A549 (cell line): ENCODE measurements at regions not wholly inside any gene's neighbourhood (a gene's known extent, or its start where the extent isn't known, plus 50 kb on each side); places are given as distances from the start of the nearest gene placed in this dataset.

ENCODE experiments used
- ATAC-seq, 2 experiments: fragments of 200-7000 bp in 1 of 2; fragments of >200 bp in 1 of 2; cut with Nextera tagmentation in 1 of 2; cut with Tn5 transposase in 1 of 2; 3 replicates each; pipeline versions ENCODE4 v1.8.0 to v1.9.1; 2018 to 2020; ENCODE audit warnings: mild to moderate bottlenecking in 1 of 2, moderate library complexity in 1 of 2
- CTCF ChIA-PET: fragments of 300-600 bp; sonication (Branson Sonifier 250); formaldehyde crosslinking; extraction: SDS; loops from one replicate; lab custom pipeline; 2021; ENCODE audit warnings: antibody characterized with exemption, inconsistent platforms; lab: Yijun Ruan, JAX
- POLR2A ChIA-PET: fragments of 350-600 bp; formaldehyde crosslinking; extraction: SDS; loops from one replicate; lab custom pipeline; 2021; ENCODE audit warnings: antibody characterized with exemption, inconsistent platforms; lab: Yijun Ruan, JAX
- DNase-seq, 2 experiments: peaks; one replicate each; pipeline versions ENCODE4 v3.0.0 to v3.0.0-alpha.2; 2011 to 2016; ENCODE audit warnings: low read depth in 1 of 2, low spot score in 1 of 2
- FAIRE-seq: peaks from 2 replicates; lab custom pipeline; 2011; peaks lifted over from hg19 to GRCh38; lab: Jason Lieb, UNC
- H3K27ac ChIP-seq, 2 experiments: fragments of >200 bp; sonication (Bioruptor Twin); formaldehyde crosslinking; 3 replicates each; pipeline ENCODE4 v1.5.1; 2016 to 2017
- H3K4me1 ChIP-seq: fragments of >200 bp; sonication (Bioruptor Twin); formaldehyde crosslinking; 3 replicates; pipeline ENCODE4 v1.6.1; 2016
- H3K4me2 ChIP-seq: fragments of >200 bp; sonication (Bioruptor Twin); formaldehyde crosslinking; 3 replicates; pipeline ENCODE4 v1.6.1; 2016
- H3K4me3 ChIP-seq: fragments of >200 bp; sonication (Bioruptor Twin); formaldehyde crosslinking; 3 replicates; pipeline ENCODE4 v1.5.1; 2016
- H3K9me3 ChIP-seq: fragments of >200 bp; sonication (Bioruptor Twin); formaldehyde crosslinking; 3 replicates; pipeline ENCODE4 v1.6.1; 2016
- BHLHE40 ChIP-seq: IDR thresholded peaks from 2 replicates; pipeline ENCODE4 v1.6.1; 2012; ENCODE audit warnings: low read depth, low read length, inconsistent platforms
- CBX2 ChIP-seq: fragments of 200-600 bp; sonication (generic); IDR thresholded peaks from 2 replicates; pipeline ENCODE4 v1.6.1; 2016; ENCODE audit warnings: low read depth, mild to moderate bottlenecking, borderline replicate concordance
- EHF ChIP-seq: fragments of 250-450 bp; sonication (Bioruptor Pico); IDR thresholded peaks from 2 replicates; pipeline ENCODE4 v1.5.0; 2020; ENCODE audit warnings: mild to moderate bottlenecking
- EP300 ChIP-seq, 2 experiments: fragments of >200 bp; sonication (Bioruptor Twin); formaldehyde crosslinking; IDR thresholded peaks; 2 replicates in 1 of 2; 3 replicates in 1 of 2; pipeline ENCODE4 v1.6.1; 2016 to 2017
- ESRRA ChIP-seq: fragments of 150-350 bp; IDR thresholded peaks from 2 replicates; pipeline ENCODE4 v1.6.1; 2014; ENCODE audit warnings: mild to moderate bottlenecking, low read length, borderline replicate concordance
- FOSL2 ChIP-seq, 2 experiments: fragments of 450-650 bp in 1 of 2; fragments of >200 bp in 1 of 2; sonication (Bioruptor Twin) in 1 of 2; formaldehyde crosslinking; IDR thresholded peaks; 2 replicates each; pipeline versions ENCODE4 v1.5.0 to v1.6.1; 2016 to 2020; ENCODE audit warnings: mild to moderate bottlenecking in 1 of 2, moderate library complexity in 1 of 2
- GATA3 ChIP-seq: IDR thresholded peaks from 2 replicates; pipeline ENCODE4 v1.6.1; 2012; ENCODE audit warnings: borderline replicate concordance
- HDAC2 ChIP-seq: fragments of 200-600 bp; sonication (generic); IDR thresholded peaks from 2 replicates; pipeline ENCODE4 v1.6.1; 2016
- HEYL ChIP-seq: fragments of 250-450 bp; sonication (Bioruptor Pico); IDR thresholded peaks from 2 replicates; pipeline ENCODE4 v1.8.0; 2021; ENCODE audit warnings: mild to moderate bottlenecking, moderate library complexity
- HOXA7 ChIP-seq: fragments of 250-450 bp; sonication (Bioruptor Pico); IDR thresholded peaks from 2 replicates; pipeline ENCODE4 v1.5.0; 2020; ENCODE audit warnings: mild to moderate bottlenecking, moderate library complexity
- HOXB13 ChIP-seq: fragments of 250-450 bp; sonication (Bioruptor Pico); IDR thresholded peaks from 2 replicates; pipeline ENCODE4 v1.5.0; 2020; ENCODE audit warnings: low read depth, mild to moderate bottlenecking, moderate library complexity
- KDM1A ChIP-seq: fragments of 200-600 bp; sonication (generic); IDR thresholded peaks from 2 replicates; pipeline ENCODE4 v1.6.1; 2016; ENCODE audit warnings: low read depth, mild to moderate bottlenecking
- KDM5A ChIP-seq: fragments of 200-600 bp; sonication (generic); IDR thresholded peaks from 2 replicates; pipeline ENCODE4 v1.6.1; 2016; ENCODE audit warnings: antibody characterized with exemption, mild to moderate bottlenecking
- MYC ChIP-seq: IDR thresholded peaks from 2 replicates; pipeline ENCODE4 v1.6.1; 2012; ENCODE audit warnings: mild to moderate bottlenecking, inconsistent platforms, low read length, improper control_type of control experiment, borderline replicate concordance
- NFE2L2 ChIP-seq: fragments of 150-350 bp; conservative IDR thresholded peaks from 2 replicates; pipeline ENCODE4 v1.6.1; 2014; ENCODE audit warnings: low read length
- NPAS2 ChIP-seq: fragments of 250-450 bp; sonication (Bioruptor Pico); IDR thresholded peaks from 2 replicates; pipeline ENCODE4 v1.8.0; 2022; ENCODE audit warnings: mild to moderate bottlenecking, moderate library complexity, borderline replicate concordance
- NR3C1 ChIP-seq: fragments of >200 bp; sonication (Bioruptor Twin); formaldehyde crosslinking; IDR thresholded peaks from 3 replicates; pipeline ENCODE4 v1.6.1; 2017
- POLR2A ChIP-seq: IDR thresholded peaks from 2 replicates; pipeline ENCODE4 v1.6.1; 2012; ENCODE audit warnings: mild to moderate bottlenecking, low read length
- RARB ChIP-seq: fragments of 250-450 bp; sonication (Bioruptor Pico); IDR thresholded peaks from 2 replicates; pipeline ENCODE4 v1.8.0; 2021; ENCODE audit warnings: mild to moderate bottlenecking, moderate library complexity
- RCOR1 ChIP-seq: fragments of 150-350 bp; IDR thresholded peaks from 2 replicates; pipeline ENCODE4 v1.6.1; 2014; ENCODE audit warnings: antibody characterized with exemption, low read length, low read depth
- RFX5 ChIP-seq: fragments of 450-650 bp; IDR thresholded peaks from 2 replicates; pipeline ENCODE4 v1.7.1; 2014; ENCODE audit warnings: antibody characterized with exemption, mild to moderate bottlenecking, moderate library complexity
- SMC3 ChIP-seq: fragments of >200 bp; sonication (Bioruptor Twin); formaldehyde crosslinking; IDR thresholded peaks from 3 replicates; pipeline ENCODE4 v1.6.1; 2018; ENCODE audit warnings: inconsistent platforms
- SREBF2 ChIP-seq: fragments of 450-650 bp; IDR thresholded peaks from 2 replicates; pipeline ENCODE4 v1.6.1; 2014; ENCODE audit warnings: mild to moderate bottlenecking, moderate library complexity
- TFCP2L1 ChIP-seq: fragments of 250-450 bp; sonication (Bioruptor Pico); IDR thresholded peaks from 2 replicates; pipeline ENCODE4 v1.5.0; 2021; ENCODE audit warnings: mild to moderate bottlenecking
- ZC3H11A ChIP-seq: fragments of 450-650 bp; IDR thresholded peaks from 2 replicates; pipeline ENCODE4 v1.6.1; 2014; ENCODE audit warnings: antibody characterized with exemption, mild to moderate bottlenecking
- ZFP36 ChIP-seq: fragments of 450-650 bp; IDR thresholded peaks from 2 replicates; pipeline ENCODE4 v1.6.1; 2014; ENCODE audit warnings: borderline replicate concordance; ENCODE audit not compliant: partially characterized antibody
- ZNF302 ChIP-seq: fragments of 250-450 bp; sonication (Bioruptor Pico); IDR thresholded peaks from 2 replicates; pipeline ENCODE4 v1.9.0; 2021; ENCODE audit warnings: inconsistent platforms, mild to moderate bottlenecking, moderate library complexity
- WGBS: methylation state at CpG from one replicate; pipeline ENCODE4 v1.1.6; 2017; ENCODE audit errors: missing lambda C conversion rate; 5-methylcytosine and 5-hydroxymethylcytosine counted together
- TF ChIP-seq, protein P1 (sequence below): fragments of >200 bp; sonication (Bioruptor Twin); formaldehyde crosslinking; IDR thresholded peaks from 3 replicates; pipeline ENCODE4 v1.6.1; 2016
- TF ChIP-seq, protein P2 (sequence below): IDR thresholded peaks from 2 replicates; pipeline ENCODE4 v1.6.1; 2012; ENCODE audit warnings: low read depth, borderline replicate concordance
- TF ChIP-seq, protein P3 (sequence below): fragments of >200 bp; sonication (Bioruptor Twin); formaldehyde crosslinking; IDR thresholded peaks from 2 replicates; pipeline ENCODE4 v1.6.1; 2016
- TF ChIP-seq, protein P4 (sequence below): fragments of 450-650 bp; IDR thresholded peaks from 2 replicates; pipeline ENCODE4 v1.6.1; 2014; ENCODE audit warnings: antibody characterized with exemption
- TF ChIP-seq, protein P5 (sequence below): fragments of 250-450 bp; sonication (Bioruptor Pico); IDR thresholded peaks from 2 replicates; pipeline ENCODE4 v1.5.0; 2021; ENCODE audit warnings: mild to moderate bottlenecking, moderate library complexity, borderline replicate concordance

DNA sequence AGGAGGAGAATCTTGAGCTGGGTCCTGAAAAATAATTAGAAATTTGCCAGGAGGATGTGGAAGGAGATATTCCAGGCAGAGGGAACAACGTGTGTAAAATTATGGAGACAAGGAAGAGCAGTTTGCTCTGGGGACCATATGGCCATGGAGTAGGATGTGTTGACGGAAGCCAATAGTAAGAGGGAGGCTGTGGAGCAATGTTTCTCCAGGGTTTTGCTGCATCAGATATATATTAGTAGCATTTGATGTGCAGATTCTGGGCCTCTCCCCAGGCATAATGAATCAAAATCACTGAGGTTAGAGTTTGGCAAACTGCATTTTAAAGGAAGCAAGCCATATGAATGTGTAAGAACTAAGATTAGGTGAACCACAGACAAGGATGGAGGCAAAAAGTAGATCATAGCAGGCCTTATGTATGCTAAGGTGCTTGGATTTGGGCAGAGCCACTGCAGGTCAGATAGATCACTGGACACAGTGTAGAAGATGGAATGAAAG, 192.9 kb upstream of the IL12A start:
- H3K27ac ChIP-seq, result no peak overlapping the region
- no peak for FAIRE-seq
- ATAC-seq, result peak in 1 of 2 experiments; percentile 13; a peak in 1 of 6 replicates
- H3K4me3 ChIP-seq, result no peak overlapping the region
- TF ChIP-seq GATA3 (no peak), HOXB13 (CRISPR knock-in tag) (no peak), FOSL2 (IDR thresholded peaks at IDR 0.05) (no peak), FOSL2 (CRISPR knock-in tag; IDR thresholded peaks at IDR 0.05) (no peak), RARB (CRISPR knock-in tag) (no peak), HDAC2 (no peak), HEYL (CRISPR knock-in tag) (no peak), SREBF2 (no peak)
- no peaks in the 10 kb centered on the region for H3K9me3 ChIP-seq
- POLR2A ChIA-PET, result interaction anchor here (1.6 kb wide), 1 partner anchor 20 kb away, joined by 4 read pairs; no protein-coding TSS in a partner anchor
- no peak for DNase-seq
- no peak overlapping the region for H3K4me2 ChIP-seq
- H3K4me1 ChIP-seq, result peaks cover 61% of the 10 kb centered on the region
- 88% methylated on average over 2 of the region's 2 CpGs for WGBS
- CTCF ChIA-PET, result interaction anchor here (1.4 to 7.0 kb wide), 4 partner anchors 10 to 45 kb away, joined by 3 to 56 read pairs (median 16); no protein-coding TSS in a partner anchor

DNA sequence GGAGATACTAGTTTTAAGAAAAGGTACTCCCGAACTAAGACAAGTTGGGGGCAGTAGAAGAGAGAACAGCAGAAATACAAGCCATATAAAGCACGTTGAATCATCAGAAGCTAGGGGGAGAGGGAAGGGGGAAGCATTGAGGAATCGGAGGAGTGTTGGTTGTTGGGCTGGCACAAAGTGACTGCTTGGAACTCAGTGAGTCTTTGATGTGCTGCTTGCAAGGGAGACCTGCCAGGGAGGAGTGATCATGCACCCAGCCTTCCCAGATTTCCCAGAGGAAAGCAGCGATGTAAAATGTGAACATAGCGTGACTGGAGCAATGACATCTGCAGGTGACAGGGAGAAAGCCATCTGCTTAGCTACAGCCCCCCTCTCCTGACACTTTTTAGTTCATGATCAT, 192.4 kb upstream of the IL12A start:
- TF ChIP-seq ZNF302 (CRISPR knock-in tag), result no peak
- no peak for TF ChIP-seq HEYL (CRISPR knock-in tag)
- TF ChIP-seq NR3C1, result no peak
- no peak for TF ChIP-seq HOXB13 (CRISPR knock-in tag)
- TF ChIP-seq, protein P1, sequence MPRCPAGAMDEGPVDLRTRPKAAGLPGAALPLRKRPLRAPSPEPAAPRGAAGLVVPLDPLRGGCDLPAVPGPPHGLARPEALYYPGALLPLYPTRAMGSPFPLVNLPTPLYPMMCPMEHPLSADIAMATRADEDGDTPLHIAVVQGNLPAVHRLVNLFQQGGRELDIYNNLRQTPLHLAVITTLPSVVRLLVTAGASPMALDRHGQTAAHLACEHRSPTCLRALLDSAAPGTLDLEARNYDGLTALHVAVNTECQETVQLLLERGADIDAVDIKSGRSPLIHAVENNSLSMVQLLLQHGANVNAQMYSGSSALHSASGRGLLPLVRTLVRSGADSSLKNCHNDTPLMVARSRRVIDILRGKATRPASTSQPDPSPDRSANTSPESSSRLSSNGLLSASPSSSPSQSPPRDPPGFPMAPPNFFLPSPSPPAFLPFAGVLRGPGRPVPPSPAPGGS, result no peak
- TF ChIP-seq, protein P2, sequence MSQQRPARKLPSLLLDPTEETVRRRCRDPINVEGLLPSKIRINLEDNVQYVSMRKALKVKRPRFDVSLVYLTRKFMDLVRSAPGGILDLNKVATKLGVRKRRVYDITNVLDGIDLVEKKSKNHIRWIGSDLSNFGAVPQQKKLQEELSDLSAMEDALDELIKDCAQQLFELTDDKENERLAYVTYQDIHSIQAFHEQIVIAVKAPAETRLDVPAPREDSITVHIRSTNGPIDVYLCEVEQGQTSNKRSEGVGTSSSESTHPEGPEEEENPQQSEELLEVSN, result no peak
- TF ChIP-seq, protein P3, sequence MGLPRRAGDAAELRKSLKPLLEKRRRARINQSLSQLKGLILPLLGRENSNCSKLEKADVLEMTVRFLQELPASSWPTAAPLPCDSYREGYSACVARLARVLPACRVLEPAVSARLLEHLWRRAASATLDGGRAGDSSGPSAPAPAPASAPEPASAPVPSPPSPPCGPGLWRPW, result no peak
- no peak for TF ChIP-seq MYC
- no peak for TF ChIP-seq EHF (CRISPR knock-in tag)
- no peak for TF ChIP-seq EP300 (IDR thresholded peaks at IDR 0.05)
- 0 out of 3 replicates have a peak overlapping the region, but pooled peaks have one; percentile 4 for H3K4me2 ChIP-seq
- ATAC-seq (0 out of 6 replicates have a peak, but pooled peaks of 1 of the 2 experiments have one; percentile 14), DNase-seq (no peak), FAIRE-seq (no peak)
- H3K4me1 ChIP-seq, result peaks cover 56% of the 10 kb centered on the region
- no peaks in the 10 kb centered on the region for H3K9me3 ChIP-seq
- WGBS, result 88% methylated on average over 5 of the region's 5 CpGs
- no peak overlapping the region for H3K27ac ChIP-seq
- no peak overlapping the region for H3K4me3 ChIP-seq
- POLR2A ChIA-PET, result no interaction called here
- CTCF ChIA-PET, result interaction anchor here (1.3 to 7.0 kb wide), 3 partner anchors 9 to 29 kb away, joined by 3 to 56 read pairs (median 26); no protein-coding TSS in a partner anchor

DNA sequence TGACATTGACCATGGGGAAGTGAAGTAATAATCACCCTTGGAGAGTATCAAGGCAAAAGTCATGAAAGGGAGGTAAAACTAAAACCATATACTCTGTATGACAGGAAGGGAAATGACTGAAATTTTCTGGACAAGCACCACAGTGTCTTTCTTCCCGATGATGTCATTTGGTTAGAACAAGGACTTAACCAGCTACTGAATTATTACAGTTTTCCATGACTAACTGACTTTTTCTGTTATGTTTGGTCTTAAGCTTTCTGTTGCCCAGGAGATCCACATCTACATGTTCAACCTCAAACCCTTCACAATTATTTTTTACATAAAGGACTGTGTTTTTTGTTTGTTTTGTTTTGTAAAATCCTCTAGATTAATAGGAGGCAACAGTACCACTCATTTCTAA, 191.9 kb upstream of the IL12A start:
- 75% methylated on average over 1 of the region's 1 CpG for WGBS
- Histone ChIP-seq H3K4me2 (no peak overlapping the region; the same call in 2 of the 3 replicates), H3K27ac (no peak overlapping the region), H3K4me1 (peaks cover 51% of the 10 kb centered on the region), H3K9me3 (no peaks in the 10 kb centered on the region), H3K4me3 (no peak overlapping the region)
- no peak for FAIRE-seq
- ATAC-seq, result peak; percentile 37 to 57; a peak in 4 of 6 replicates
- CTCF ChIA-PET, result interaction anchor here (1.3 to 7.0 kb wide), 3 partner anchors 9 to 30 kb away, joined by 3 to 56 read pairs (median 26); no protein-coding TSS in a partner anchor
- POLR2A ChIA-PET, result no interaction called here
- DNase-seq, result peak; percentile 23 to 53
- TF ChIP-seq NPAS2 (CRISPR knock-in tag) (no peak), RCOR1 (no peak), CBX2 (no peak), NFE2L2 (no peak), KDM1A (no peak), HOXA7 (CRISPR knock-in tag) (no peak), RFX5 (no peak), ZC3H11A (no peak), BHLHE40 (no peak), TFCP2L1 (CRISPR knock-in tag) (no peak), KDM5A (no peak), SMC3 (no peak), ESRRA (no peak), GATA3 (no peak), POLR2A (no peak), ZFP36 (no peak)
- TF ChIP-seq, protein P4, sequence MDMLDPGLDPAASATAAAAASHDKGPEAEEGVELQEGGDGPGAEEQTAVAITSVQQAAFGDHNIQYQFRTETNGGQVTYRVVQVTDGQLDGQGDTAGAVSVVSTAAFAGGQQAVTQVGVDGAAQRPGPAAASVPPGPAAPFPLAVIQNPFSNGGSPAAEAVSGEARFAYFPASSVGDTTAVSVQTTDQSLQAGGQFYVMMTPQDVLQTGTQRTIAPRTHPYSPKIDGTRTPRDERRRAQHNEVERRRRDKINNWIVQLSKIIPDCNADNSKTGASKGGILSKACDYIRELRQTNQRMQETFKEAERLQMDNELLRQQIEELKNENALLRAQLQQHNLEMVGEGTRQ, result no peak
- TF ChIP-seq, protein P5, sequence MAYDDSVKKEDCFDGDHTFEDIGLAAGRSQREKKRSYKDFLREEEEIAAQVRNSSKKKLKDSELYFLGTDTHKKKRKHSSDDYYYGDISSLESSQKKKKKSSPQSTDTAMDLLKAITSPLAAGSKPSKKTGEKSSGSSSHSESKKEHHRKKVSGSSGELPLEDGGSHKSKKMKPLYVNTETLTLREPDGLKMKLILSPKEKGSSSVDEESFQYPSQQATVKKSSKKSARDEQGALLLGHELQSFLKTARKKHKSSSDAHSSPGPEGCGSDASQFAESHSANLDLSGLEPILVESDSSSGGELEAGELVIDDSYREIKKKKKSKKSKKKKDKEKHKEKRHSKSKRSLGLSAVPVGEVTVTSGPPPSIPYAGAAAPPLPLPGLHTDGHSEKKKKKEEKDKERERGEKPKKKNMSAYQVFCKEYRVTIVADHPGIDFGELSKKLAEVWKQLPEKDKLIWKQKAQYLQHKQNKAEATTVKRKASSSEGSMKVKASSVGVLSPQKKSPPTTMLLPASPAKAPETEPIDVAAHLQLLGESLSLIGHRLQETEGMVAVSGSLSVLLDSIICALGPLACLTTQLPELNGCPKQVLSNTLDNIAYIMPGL (CRISPR knock-in tag), result no peak
